ENCODE measurements at regions not wholly inside any gene's neighbourhood (a gene's known extent, or its start where the extent isn't known, plus 50 kb on each side); places are given as distances from the start of the nearest gene placed in this dataset.

- Mint-ChIP-seq H3K4me3 (no peak overlapping the region), H3K27ac (no peak overlapping the region), H3K27me3 (peaks cover 3% of the 10 kb centered on the region), H3K9me3 (no peaks in the 10 kb centered on the region), H3K36me3 (ENCODE audit: low read depth) (no peaks in the 10 kb centered on the region), H3K4me1 (ENCODE audit: low read depth) (no peaks in the 10 kb centered on the region)
- TF ChIP-seq, protein P1, sequence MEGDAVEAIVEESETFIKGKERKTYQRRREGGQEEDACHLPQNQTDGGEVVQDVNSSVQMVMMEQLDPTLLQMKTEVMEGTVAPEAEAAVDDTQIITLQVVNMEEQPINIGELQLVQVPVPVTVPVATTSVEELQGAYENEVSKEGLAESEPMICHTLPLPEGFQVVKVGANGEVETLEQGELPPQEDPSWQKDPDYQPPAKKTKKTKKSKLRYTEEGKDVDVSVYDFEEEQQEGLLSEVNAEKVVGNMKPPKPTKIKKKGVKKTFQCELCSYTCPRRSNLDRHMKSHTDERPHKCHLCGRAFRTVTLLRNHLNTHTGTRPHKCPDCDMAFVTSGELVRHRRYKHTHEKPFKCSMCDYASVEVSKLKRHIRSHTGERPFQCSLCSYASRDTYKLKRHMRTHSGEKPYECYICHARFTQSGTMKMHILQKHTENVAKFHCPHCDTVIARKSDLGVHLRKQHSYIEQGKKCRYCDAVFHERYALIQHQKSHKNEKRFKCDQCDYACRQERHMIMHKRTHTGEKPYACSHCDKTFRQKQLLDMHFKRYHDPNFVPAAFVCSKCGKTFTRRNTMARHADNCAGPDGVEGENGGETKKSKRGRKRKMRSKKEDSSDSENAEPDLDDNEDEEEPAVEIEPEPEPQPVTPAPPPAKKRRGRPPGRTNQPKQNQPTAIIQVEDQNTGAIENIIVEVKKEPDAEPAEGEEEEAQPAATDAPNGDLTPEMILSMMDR (IDR thresholded peaks at IDR 0.05) = no peak
- intact Hi-C loops (cut with DNase I, micrococcal nuclease) = no loop called here
- Histone ChIP-seq H3K4me1 (ENCODE audit: insufficient read depth, low read length) (no peaks in the 10 kb centered on the region), H3K4me3 (ENCODE audit: low read length) (no peak overlapping the region), H3K27ac (ENCODE audit: low read depth in 1 of 2, low read length in 2 of 2) (no peak overlapping the region), H3K36me3 (ENCODE audit: insufficient read depth, low read length) (no peaks in the 10 kb centered on the region), H3K9me3 (ENCODE audit: control insufficient read depth in 1 of 2, insufficient read depth in 1 of 2, low read length in 2 of 2) (peaks cover 0 to 4% of the 10 kb centered on the region in 2 experiments), H3K27me3 (ENCODE audit: control insufficient read depth in 1 of 2, insufficient read depth in 2 of 2, low read length in 2 of 2) (no peaks in the 10 kb centered on the region)
- ATAC-seq (ENCODE audit: poor library complexity) (no peak), DNase-seq (no peak)
- CTCF ChIA-PET = no interaction called here
- POLR2A ChIA-PET = no interaction called here
Measured at GRCh38 chr6:163645560-163645959, 231.0 kb downstream of the QKI start.

- no peak overlapping the region for H3K4me3 Mint-ChIP-seq
- peaks cover 0 to 4% of the 10 kb centered on the region in 2 experiments for H3K9me3 ChIP-seq (ENCODE audit: control insufficient read depth in 1 of 2, insufficient read depth in 1 of 2, low read length in 2 of 2)
- no peaks in the 10 kb centered on the region for H3K9me3 Mint-ChIP-seq
- no peaks in the 10 kb centered on the region for H3K27me3 Mint-ChIP-seq
- no peak overlapping the region for H3K4me3 ChIP-seq (ENCODE audit: low read length)
- H3K4me1 Mint-ChIP-seq (ENCODE audit: low read depth) = no peaks in the 10 kb centered on the region
- ATAC-seq (ENCODE audit: poor library complexity) = no peak
- ChIA-PET CTCF (no interaction called here), POLR2A (no interaction called here)
- H3K36me3 ChIP-seq (ENCODE audit: insufficient read depth, low read length) = no peaks in the 10 kb centered on the region
- no peaks in the 10 kb centered on the region for H3K36me3 Mint-ChIP-seq (ENCODE audit: low read depth)
- no peak overlapping the region for H3K27ac Mint-ChIP-seq
- intact Hi-C loops (cut with DNase I, micrococcal nuclease) = no loop called here
- no peak overlapping the region for H3K27ac ChIP-seq (ENCODE audit: low read depth in 1 of 2, low read length in 2 of 2)
- no peaks in the 10 kb centered on the region for H3K27me3 ChIP-seq (ENCODE audit: control insufficient read depth in 1 of 2, insufficient read depth in 2 of 2, low read length in 2 of 2)
- TF ChIP-seq, protein P1 (IDR thresholded peaks at IDR 0.05) = no peak
- H3K4me1 ChIP-seq (ENCODE audit: insufficient read depth, low read length) = no peaks in the 10 kb centered on the region
- no peak for DNase-seq
Measured at GRCh38 chr6:163643866-163644265, 229.3 kb downstream of the QKI start.

DNA sequence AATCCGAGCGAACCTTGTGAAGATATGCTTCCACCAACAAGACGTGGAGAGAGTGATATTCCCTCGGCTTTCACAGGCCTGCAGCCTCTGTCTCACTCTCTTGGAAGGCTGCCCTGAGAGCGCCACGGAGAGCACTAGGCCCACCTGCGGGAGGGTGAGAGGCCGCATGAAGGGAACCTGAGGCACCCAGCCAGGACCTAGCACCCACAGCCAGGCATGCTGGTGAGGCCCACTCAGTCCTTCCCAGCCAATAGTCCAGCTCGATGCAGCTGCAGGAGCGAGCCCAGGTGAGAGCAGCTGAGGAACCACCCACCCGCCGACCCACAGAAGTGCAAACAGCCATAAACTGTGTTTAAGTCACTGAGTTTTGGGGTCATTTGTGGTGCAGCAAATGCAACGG, 227.2 kb downstream of the QKI start:
- peaks cover 0 to 8% of the 10 kb centered on the region in 2 experiments for H3K9me3 ChIP-seq (ENCODE audit: control insufficient read depth in 1 of 2, insufficient read depth in 1 of 2, low read length in 2 of 2)
- Mint-ChIP-seq H3K9me3 (no peaks in the 10 kb centered on the region), H3K36me3 (ENCODE audit: low read depth) (no peaks in the 10 kb centered on the region), H3K4me1 (ENCODE audit: low read depth) (no peaks in the 10 kb centered on the region), H3K4me3 (no peak overlapping the region), H3K27ac (no peak overlapping the region), H3K27me3 (no peaks in the 10 kb centered on the region)
- H3K27me3 ChIP-seq (ENCODE audit: control insufficient read depth in 1 of 2, insufficient read depth in 2 of 2, low read length in 2 of 2) = no peaks in the 10 kb centered on the region
- DNase-seq (no peak), ATAC-seq (ENCODE audit: poor library complexity) (no peak)
- no peaks in the 10 kb centered on the region for H3K4me1 ChIP-seq (ENCODE audit: insufficient read depth, low read length)
- TF ChIP-seq, protein P1 (IDR thresholded peaks at IDR 0.05) = no peak
- no peaks in the 10 kb centered on the region for H3K36me3 ChIP-seq (ENCODE audit: insufficient read depth, low read length)
- ChIA-PET CTCF (no interaction called here), POLR2A (no interaction called here)
- H3K27ac ChIP-seq (ENCODE audit: low read depth in 1 of 2, low read length in 2 of 2) = no peak overlapping the region
- intact Hi-C loops (cut with DNase I, micrococcal nuclease) = no loop called here
- no peak overlapping the region for H3K4me3 ChIP-seq (ENCODE audit: low read length)

Measured in CD4-positive, alpha-beta T cell (primary cell).